HG03354 (cell line): ENCODE measurements at regions not wholly inside any gene's neighbourhood (a gene's known extent, or its start where the extent isn't known, plus 50 kb on each side); places are given as distances from the start of the nearest gene placed in this dataset.

Experiments
- ATAC-seq: cut with Tn5 transposase; IDR thresholded peaks from one replicate; pipeline ENCODE4 v1.9.1; 2021; ENCODE audit warnings: mild to moderate bottlenecking; ENCODE audit not compliant: unreplicated experiment, poor library complexity, severe bottlenecking

GRCh38 chr7:155198901-155199845 is 98.5 kb upstream of the INSIG1 start:
- ATAC-seq, result peak; percentile 77

DNA sequence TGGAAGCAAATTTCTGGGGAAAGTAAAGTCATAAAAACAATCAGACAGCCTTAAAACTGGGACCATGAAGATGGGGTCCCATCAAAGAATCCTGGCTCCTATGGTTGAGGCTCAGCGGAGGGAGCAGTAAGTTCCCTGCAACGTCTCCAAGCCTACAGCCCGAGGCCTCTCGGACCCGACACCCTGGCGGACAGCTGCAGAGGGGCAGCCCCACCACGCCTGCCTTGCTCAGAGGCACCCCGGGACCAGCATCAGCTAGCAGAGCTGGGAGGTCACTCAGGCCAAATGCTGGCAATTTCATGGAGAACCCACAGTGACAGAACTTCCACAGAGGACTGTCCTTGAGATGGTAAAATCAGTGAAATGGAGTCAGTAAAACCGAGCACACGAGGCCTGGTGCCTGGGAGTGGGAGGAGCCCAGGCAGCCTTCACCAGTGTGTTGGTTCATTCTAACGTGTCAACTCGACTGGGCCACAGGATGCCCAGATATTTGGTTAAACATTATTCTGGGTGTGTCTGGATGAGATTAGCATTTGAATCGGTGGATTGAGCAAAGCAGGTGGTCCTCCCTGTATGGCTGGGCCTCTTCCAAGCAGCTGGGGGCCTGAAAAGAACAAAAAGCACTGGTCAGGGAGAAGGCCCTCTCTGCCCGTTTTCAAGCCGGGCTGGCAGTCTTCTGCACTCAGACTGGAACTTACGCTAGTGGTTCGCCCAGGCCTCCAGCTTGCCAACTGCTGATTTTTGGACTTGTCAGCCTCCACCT is 96.2 kb upstream of the INSIG1 start:
- no peak for ATAC-seq

GRCh38 chr7:155202106-155202871 is 95.4 kb upstream of the INSIG1 start:
- ATAC-seq, result no peak

GRCh38 chr7:155203059-155203881 is 94.4 kb upstream of the INSIG1 start:
- ATAC-seq, result no peak

GRCh38 chr7:155203882-155204691 is 93.6 kb upstream of the INSIG1 start:
- ATAC-seq, result no peak

DNA sequence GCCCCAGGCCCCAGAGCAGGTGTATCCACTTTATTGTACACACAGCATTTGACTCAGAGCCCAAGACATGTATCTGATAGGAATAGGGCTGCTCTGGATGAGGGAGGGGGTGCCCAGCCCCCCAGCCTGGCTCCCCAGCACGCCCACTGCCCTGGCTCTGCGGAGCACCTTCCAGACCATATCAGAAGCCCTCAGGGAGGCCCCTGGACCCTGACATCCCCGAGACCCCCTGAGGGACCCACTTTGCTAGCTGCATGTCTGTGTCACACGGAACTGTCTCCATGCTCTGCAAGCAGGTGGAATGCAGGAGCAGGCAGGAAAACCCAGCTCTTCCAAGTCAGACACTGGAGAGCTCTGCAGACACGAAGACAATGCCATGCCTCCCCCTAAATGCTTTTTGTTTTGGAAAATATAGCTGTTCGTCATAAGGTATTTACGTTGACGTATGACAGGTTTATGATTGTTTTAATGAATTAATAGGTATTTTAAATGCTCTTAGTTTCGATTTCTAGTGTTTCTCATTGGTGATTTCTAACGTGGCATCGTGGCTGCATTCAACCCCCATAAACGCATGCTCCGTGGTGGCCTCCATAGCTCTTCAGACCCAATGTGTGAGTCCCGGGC is 92.8 kb upstream of the INSIG1 start:
- ATAC-seq, result no peak

DNA sequence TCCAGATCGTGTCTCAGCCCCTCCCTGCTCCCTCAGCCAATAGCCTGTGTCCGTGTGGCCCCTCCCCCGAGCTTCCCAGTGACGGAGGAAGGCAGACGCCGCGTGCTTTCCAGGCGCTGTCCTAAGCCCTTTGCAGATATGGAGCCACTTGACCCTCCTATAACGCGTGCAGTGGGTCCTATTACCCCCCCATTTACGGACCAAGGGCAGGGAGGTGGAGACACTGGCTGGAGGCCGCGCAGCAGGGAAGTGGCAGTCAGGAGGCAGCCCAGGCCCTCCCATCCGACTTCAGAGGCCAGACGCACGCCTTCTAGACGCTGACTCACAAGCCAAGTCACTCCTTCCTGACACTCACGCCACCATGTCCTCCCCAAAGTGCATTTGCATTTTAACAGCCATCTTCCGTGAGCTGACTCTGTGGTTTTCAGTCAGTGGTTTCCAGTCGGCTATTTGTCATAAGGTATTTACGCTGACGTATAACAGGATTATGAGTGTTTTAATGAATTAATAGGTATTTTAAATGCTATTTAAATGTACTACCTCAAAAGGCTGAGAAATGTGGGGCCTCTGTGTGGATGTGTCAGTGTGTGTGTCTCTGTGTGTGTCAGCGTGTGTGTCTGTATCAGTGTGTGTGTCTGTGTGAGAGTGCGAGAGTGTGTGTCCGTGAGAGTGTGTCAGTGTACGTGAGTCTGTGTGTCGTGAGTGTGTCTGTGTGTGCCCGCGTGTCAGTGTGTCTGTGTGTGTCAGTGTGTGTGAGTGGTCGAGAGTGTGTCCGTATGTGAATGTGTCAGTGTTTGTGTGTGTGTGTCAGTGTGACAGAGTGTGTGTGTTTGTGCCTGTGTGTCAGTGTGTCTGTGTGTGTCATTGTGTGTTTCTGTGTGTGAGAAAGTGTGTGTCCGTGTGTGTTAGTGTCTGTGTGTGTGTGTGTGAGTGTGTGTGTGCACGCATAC is 92.0 kb upstream of the INSIG1 start:
- peak; percentile 88 for ATAC-seq

DNA sequence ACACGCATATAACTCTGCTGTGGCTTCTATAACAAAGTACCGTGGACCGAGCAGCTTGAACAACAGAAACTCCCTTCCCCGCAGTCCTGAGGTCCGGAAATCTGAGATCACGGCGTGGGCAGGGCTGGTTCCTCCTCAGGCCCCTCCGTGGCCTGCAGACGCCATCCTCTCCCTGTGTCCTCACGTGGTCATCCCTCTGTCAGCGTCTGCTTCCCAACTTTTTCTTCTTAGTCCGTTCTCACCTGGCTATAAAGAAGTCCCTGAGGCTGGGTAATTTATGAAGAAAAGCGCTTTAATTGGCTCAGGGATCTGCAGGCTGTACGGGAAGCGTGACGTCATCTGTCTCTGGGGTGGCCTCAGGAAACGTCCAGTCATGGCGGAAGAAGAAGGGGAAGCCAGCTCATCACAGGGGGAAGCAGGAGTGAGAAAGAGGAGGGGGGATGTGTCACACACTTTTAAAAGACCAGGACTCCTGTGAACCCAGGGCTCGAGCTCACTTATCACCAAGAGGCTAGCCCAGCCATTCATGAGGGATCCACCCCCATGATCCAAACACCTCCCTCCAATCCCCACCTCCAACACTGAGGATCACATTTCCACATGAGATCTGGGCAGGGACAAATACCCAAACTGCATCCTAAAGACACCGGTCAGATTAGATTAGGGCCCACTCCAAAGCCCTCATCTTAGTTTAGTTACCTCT is 91.2 kb upstream of the INSIG1 start:
- ATAC-seq, result peak; percentile 44

GRCh38 chr7:155207326-155208002 is 90.2 kb upstream of the INSIG1 start:
- ATAC-seq, result no peak

DNA sequence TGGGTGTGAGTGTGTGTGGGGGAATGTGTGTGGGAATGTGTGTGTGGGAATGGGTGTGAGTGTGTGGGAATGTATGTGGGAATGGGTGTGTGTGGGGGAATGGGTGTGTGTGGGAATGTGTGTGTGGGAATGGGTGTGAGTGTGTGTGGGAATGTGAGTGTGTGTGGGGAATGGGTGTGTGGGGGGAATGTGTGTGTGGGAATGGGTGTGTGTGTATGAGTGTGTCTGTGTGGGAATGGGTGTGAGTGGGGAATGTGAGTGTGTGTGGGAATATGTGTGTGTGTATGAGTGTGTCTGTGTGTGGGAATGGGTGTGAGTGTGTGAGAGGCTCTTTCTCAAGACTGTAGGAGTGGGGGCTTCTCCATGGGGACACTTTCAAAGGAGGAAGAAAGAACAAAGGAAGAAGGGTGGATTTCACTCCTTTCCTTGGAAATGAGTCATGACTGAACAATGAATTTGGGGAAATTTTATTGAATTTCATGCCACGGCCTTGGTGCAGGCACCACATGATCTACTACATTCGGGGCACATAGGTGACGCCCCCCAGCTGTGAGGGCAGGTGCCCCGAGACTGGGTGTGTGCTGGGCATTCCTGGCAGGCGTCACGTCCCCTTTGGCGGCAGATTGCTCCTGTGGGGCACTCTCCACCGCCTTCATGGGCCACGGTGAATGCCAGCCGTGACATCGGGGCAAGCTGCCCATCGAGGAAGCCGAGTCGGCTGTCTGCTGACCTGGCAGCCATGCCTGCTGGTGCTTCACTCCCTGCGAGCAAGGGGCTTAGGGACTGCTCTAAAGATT is 88.8 kb upstream of the INSIG1 start:
- ATAC-seq, result no peak

DNA sequence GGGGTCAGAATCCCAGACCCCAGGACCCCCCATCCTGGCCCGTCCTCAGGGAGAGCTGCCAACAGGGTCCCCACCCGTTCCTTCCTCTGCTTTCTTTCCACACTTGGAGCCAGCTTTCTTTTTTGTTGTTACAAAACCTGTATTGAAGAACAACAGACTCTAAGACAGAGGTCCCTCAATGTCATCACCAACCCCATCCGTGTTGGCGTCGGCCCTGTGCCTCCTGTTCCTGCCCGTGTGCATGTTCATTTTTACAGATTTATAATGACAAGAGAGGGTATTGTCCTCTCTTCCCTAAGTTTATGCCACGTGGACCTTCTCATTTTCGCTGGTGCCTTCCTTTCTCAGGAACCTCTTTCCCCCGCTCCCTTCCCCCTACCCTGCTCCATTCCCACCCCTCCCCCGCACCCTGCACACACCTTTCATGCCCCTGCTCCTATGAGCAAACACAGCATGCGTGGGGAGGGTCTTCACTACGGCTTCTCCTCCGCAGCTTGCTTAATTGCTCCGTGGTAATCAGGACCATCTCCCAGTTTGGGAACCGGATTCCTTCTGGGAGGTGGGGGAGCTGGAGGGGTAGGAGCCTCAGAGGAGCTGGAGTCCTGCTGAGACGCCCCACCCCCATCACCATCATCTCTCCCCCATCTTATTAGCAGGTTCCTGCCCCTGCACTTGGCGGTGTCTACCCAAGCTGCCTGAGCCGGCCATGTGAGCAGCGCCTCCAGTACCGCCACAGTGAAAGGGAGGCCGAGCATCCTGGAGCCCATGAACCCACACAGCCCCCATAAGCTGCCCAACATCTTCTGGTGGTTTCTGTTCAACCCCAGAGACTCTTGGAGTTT is 88.0 kb upstream of the INSIG1 start:
- no peak for ATAC-seq

GRCh38 chr7:155210356-155210755 is 87.3 kb upstream of the INSIG1 start:
- ATAC-seq, result no peak

- no peak for ATAC-seq
These were observed 86.5 kb upstream of the INSIG1 start for GRCh38 chr7:155211173-155211572.

GRCh38 chr7:155211761-155212160 is 85.9 kb upstream of the INSIG1 start:
- ATAC-seq, result no peak
